ENCODE measurements at regions not wholly inside any gene's neighbourhood (a gene's known extent, or its start where the extent isn't known, plus 50 kb on each side); places are given as distances from the start of the nearest gene placed in this dataset.

DNA sequence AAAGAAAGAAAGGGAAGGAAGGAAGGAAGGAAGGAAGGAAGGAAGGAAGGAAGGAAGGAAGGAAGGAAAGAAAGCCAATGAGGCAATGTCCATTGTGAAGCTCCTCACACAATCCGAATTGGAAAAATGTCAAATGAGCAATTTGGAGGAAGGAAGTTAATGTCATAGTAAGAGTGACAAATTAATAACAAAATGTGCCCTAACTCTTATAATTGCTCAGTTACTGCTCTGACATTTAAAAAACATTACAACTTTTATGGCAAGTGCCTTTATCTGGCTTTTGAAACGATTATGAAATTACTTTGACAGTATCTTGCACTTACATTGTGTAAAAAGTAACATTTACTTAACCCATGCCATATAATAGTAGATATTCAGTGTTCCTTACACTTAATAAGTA, 96.5 kb upstream of the EFHC2 start:
- DNase-seq (ENCODE audit: low spot score in 2 of 2) = no peak
- 5 to 31% methylated on average over 2 of the region's 2 CpGs for WGBS, 2 donors
- TF ChIP-seq, protein P1, sequence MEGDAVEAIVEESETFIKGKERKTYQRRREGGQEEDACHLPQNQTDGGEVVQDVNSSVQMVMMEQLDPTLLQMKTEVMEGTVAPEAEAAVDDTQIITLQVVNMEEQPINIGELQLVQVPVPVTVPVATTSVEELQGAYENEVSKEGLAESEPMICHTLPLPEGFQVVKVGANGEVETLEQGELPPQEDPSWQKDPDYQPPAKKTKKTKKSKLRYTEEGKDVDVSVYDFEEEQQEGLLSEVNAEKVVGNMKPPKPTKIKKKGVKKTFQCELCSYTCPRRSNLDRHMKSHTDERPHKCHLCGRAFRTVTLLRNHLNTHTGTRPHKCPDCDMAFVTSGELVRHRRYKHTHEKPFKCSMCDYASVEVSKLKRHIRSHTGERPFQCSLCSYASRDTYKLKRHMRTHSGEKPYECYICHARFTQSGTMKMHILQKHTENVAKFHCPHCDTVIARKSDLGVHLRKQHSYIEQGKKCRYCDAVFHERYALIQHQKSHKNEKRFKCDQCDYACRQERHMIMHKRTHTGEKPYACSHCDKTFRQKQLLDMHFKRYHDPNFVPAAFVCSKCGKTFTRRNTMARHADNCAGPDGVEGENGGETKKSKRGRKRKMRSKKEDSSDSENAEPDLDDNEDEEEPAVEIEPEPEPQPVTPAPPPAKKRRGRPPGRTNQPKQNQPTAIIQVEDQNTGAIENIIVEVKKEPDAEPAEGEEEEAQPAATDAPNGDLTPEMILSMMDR (IDR thresholded peaks at IDR 0.05) = no peak
- no peak for TF ChIP-seq POLR2A (IDR thresholded peaks at IDR 0.05)
- intact Hi-C loops (cut with DNase I; ENCODE audit: low total_unique reads) = no loop called here
- H3K4me3 ChIP-seq (ENCODE audit: low read depth, poor library complexity, severe bottlenecking) = no peak overlapping the region

DNA sequence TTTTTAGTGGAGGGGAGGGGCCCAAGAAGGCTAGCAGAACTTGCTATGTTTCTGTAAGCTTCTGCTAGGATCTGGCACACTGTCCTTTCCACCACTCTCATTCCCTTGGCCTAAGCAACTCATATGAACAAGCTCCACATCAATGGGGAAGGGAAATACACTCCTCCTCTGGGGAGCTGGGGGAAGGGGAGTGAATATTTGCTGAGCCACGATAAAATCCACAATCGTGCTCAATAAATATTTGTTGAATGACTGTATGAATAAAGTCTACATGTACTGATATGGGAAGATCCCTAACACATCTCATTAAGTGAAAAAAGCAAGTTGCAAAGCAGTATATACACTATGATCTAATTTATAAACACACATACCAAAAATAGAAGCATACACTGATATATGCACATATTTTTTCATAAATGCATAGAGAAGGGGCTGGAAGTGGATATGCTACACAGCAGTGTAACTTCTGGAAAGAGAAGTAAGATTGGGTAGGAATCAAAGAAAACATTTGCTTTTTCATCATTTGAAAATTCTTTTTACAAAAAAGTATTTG, 95.8 kb upstream of the EFHC2 start:
- intact Hi-C loops (cut with DNase I; ENCODE audit: low total_unique reads) = no loop called here
- 62 to 77% methylated on average over 2 of the region's 2 CpGs for WGBS, 2 donors
- TF ChIP-seq POLR2A (IDR thresholded peaks at IDR 0.05) = no peak
- TF ChIP-seq, protein P1 (IDR thresholded peaks at IDR 0.05) = no peak
- H3K4me3 ChIP-seq (ENCODE audit: low read depth, poor library complexity, severe bottlenecking) = no peak overlapping the region
- DNase-seq (ENCODE audit: low spot score in 2 of 2) = no peak

DNA sequence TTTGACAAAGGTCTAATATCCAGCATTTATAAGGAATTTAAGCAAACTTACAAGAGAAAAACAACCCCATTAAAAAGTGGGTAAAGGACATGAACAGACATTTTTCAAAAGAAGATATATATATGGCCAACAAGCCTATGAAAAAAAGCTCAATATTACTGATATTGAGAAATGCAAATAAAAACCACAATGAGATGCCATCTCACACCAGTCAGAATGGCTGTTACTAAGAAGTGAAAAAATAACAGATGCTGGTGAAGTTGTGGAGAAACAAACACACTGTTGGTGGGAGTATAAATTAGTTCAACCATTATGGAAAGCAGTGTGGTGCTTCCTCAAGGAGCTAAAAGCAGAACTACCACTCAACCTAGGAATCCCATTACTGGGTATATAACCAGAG, 91.6 kb upstream of the EFHC2 start:
- TF ChIP-seq POLR2A (IDR thresholded peaks at IDR 0.05) = no peak
- TF ChIP-seq, protein P1 (IDR thresholded peaks at IDR 0.05) = no peak
- DNase-seq (ENCODE audit: low spot score in 2 of 2) = no peak
- no peak overlapping the region for H3K4me3 ChIP-seq (ENCODE audit: low read depth, poor library complexity, severe bottlenecking)
- intact Hi-C loops (cut with DNase I; ENCODE audit: low total_unique reads) = no loop called here

DNA sequence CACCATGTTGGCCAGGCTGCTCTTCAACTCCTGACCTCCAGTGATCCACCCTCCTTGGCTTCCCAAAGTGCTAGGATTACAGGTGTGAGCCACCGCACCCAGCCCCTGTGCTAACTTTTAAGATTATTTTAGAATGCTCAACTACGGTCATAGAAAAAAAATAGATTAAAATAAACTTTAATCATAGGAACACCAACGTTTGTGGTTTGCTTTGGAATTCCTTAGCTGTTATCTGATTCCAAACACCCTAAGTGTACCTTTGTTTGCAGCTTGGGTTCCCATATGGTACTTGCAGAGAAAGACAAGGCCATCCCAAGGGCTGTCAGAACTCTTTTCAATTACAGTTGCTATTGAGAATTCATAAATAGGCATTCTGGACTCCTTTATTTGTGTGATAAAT, 90.1 kb upstream of the EFHC2 start:
- H3K4me3 ChIP-seq (ENCODE audit: low read depth, poor library complexity, severe bottlenecking) = no peak overlapping the region
- WGBS, 2 donors = 73 to 78% methylated on average over 3 of the region's 3 CpGs
- intact Hi-C loops (cut with DNase I; ENCODE audit: low total_unique reads) = no loop called here
- TF ChIP-seq, protein P1 (IDR thresholded peaks at IDR 0.05) = no peak
- TF ChIP-seq POLR2A (IDR thresholded peaks at IDR 0.05) = no peak
- DNase-seq (ENCODE audit: low spot score in 2 of 2) = no peak

DNA sequence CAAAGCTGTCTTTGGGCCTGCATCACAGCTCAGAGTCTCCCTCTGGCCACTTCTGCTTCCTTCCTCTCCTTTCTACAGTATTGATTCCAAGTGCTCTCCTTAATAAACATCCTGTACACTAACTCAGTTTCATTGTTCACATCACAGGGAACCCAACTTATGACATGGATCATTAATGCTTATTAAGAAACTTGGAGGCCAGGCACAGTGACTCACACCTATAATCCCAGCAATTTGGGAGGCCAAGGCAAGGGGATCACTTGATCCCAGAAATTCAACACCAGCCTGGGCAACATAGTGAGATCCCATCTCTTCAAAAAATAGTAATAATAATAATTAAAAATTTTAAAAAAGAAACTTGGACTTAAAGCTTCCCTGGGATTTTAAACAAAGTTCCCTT, 89.2 kb upstream of the EFHC2 start:
- H3K4me3 ChIP-seq (ENCODE audit: low read depth, poor library complexity, severe bottlenecking) = no peak overlapping the region
- TF ChIP-seq, protein P1 (IDR thresholded peaks at IDR 0.05) = no peak
- no peak for TF ChIP-seq POLR2A (IDR thresholded peaks at IDR 0.05)
- intact Hi-C loops (cut with DNase I; ENCODE audit: low total_unique reads) = no loop called here
- DNase-seq (ENCODE audit: low spot score in 2 of 2) = no peak

DNA sequence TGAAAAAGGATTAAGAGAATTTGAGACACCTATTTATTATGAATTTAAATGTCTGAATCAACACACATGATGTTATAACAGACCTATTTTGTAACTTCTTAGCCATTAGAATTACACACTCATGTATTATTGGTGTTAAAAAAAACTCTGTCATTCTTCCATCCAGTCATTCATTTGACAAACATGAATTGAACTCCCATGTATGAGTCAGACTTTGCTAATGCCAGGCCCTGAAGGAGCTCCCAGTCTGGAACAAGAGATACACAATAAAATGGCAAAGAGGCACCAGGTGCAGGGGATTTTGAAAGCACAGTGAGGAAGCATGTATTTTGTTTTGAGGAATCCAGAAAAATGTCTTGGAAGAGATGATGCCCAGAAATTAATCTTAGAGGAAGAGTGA, 87.7 kb upstream of the EFHC2 start:
- no peak for TF ChIP-seq POLR2A (IDR thresholded peaks at IDR 0.05)
- TF ChIP-seq, protein P1 (IDR thresholded peaks at IDR 0.05) = no peak
- no peak overlapping the region for H3K4me3 ChIP-seq (ENCODE audit: low read depth, poor library complexity, severe bottlenecking)
- DNase-seq (ENCODE audit: low spot score in 2 of 2) = no peak
- intact Hi-C loops (cut with DNase I; ENCODE audit: low total_unique reads) = no loop called here
